ENCODE measurements at regions not wholly inside any gene's neighbourhood (a gene's known extent, or its start where the extent isn't known, plus 50 kb on each side); places are given as distances from the start of the nearest gene placed in this dataset.

DNA sequence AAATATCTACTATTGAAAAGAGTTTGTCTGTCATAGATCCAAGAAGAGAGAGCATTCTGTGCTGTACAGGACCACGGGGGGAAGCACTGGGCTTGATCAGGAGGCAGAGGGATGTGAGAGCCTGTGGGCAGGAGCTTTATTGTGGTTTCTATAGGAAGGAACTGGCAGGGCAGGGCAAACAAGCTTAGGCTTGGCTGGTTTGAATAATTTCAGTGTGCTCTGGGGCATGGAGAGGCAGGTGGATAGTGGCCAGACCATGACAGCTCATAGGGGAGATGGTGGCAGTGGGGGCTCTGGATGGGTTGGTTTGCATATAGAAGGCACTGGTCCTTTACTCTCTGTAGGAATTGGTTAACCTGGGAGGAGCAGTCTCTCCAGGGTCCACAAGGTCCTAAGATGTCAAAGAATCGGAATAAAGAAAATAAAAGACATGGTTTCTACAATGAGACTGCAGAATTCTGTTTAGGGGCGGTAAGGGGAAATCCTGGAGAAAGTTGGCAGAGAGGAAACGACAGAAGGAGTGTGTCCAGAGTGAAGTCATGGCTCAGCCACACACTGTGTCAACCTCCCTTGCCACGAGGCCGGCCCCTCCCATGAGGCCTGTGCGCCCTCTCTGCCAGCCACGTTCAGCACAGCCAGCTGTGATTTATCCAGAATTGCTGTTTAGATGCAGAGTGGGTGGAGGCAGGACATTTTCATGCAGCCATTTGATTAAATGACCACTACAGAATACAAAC lies 81.7 kb upstream of the PGBD5 start:
- no peak for TF ChIP-seq EZH2phosphoT487 (IDR thresholded peaks at IDR 0.05; ENCODE audit: low read depth)
- TF ChIP-seq, protein P1, sequence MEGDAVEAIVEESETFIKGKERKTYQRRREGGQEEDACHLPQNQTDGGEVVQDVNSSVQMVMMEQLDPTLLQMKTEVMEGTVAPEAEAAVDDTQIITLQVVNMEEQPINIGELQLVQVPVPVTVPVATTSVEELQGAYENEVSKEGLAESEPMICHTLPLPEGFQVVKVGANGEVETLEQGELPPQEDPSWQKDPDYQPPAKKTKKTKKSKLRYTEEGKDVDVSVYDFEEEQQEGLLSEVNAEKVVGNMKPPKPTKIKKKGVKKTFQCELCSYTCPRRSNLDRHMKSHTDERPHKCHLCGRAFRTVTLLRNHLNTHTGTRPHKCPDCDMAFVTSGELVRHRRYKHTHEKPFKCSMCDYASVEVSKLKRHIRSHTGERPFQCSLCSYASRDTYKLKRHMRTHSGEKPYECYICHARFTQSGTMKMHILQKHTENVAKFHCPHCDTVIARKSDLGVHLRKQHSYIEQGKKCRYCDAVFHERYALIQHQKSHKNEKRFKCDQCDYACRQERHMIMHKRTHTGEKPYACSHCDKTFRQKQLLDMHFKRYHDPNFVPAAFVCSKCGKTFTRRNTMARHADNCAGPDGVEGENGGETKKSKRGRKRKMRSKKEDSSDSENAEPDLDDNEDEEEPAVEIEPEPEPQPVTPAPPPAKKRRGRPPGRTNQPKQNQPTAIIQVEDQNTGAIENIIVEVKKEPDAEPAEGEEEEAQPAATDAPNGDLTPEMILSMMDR (IDR thresholded peaks at IDR 0.05; ENCODE audit: low read depth, low read length): no peak

Data from OCI-LY3 (cell line).